Activated naive CD4-positive, alpha-beta T cell treated with anti-CD3 and anti-CD28 coated beads for 36 hours (primary cell): ENCODE measurements at regions not wholly inside any gene's neighbourhood (a gene's known extent, or its start where the extent isn't known, plus 50 kb on each side); places are given as distances from the start of the nearest gene placed in this dataset.

Experiments used
- CTCF ChIA-PET: fragments of 350-600 bp; sonication (Branson Sonifier 250); formaldehyde crosslinking; loops from one replicate; lab custom pipeline; 2021; ENCODE audit warnings: antibody characterized with exemption; lab: Charles Lee
- DNase-seq: peaks from one replicate; pipeline ENCODE4 v3.0.0-alpha.2; 2020
- H3K27ac Mint-ChIP-seq: one replicate; pipeline ENCODE4 v1.8.0; 2021; ENCODE audit warnings: mild to moderate bottlenecking, mixed read lengths
- H3K27me3 Mint-ChIP-seq: one replicate; pipeline ENCODE4 v1.8.0; 2021; ENCODE audit warnings: low read depth, mixed read lengths
- H3K36me3 Mint-ChIP-seq: one replicate; pipeline ENCODE4 v1.8.0; 2021; ENCODE audit warnings: low read depth, mixed read lengths
- H3K4me1 Mint-ChIP-seq: one replicate; pipeline ENCODE4 v1.8.0; 2021; ENCODE audit warnings: low read depth, mixed read lengths
- H3K4me3 Mint-ChIP-seq: one replicate; pipeline ENCODE4 v1.8.0; 2021; ENCODE audit warnings: mild to moderate bottlenecking, moderate library complexity, mixed read lengths
- H3K9me3 Mint-ChIP-seq: one replicate; pipeline ENCODE4 v1.8.0; 2021; ENCODE audit warnings: mixed read lengths
- intact Hi-C: fragments of 100-400 bp; cut with micrococcal nuclease; formaldehyde crosslinking; loops from one replicate; pipeline ENCODE4 v1.15.1; 2023

GRCh38 chr3:42037318-42037945 is 53.7 kb upstream of the TRAK1 start:
- H3K27ac Mint-ChIP-seq = no peak overlapping the region
- H3K9me3 Mint-ChIP-seq = no peaks in the 10 kb centered on the region
- intact Hi-C loops = no loop called here
- peaks cover 5% of the 10 kb centered on the region for H3K36me3 Mint-ChIP-seq
- DNase-seq = no peak
- H3K4me3 Mint-ChIP-seq = no peak overlapping the region
- H3K4me1 Mint-ChIP-seq = peaks cover 4% of the 10 kb centered on the region
- CTCF ChIA-PET = interaction anchor here (1.0 kb wide), 1 partner anchor 11 kb away, joined by 3 read pairs; no protein-coding TSS in a partner anchor
- H3K27me3 Mint-ChIP-seq = no peaks in the 10 kb centered on the region

- no peak overlapping the region for H3K4me3 Mint-ChIP-seq
- DNase-seq = no peak
- H3K9me3 Mint-ChIP-seq = no peaks in the 10 kb centered on the region
- H3K36me3 Mint-ChIP-seq = peaks cover 5% of the 10 kb centered on the region
- CTCF ChIA-PET = no interaction called here
- no peak overlapping the region for H3K27ac Mint-ChIP-seq
- intact Hi-C loops = no loop called here
- no peaks in the 10 kb centered on the region for H3K27me3 Mint-ChIP-seq
- H3K4me1 Mint-ChIP-seq = peaks cover 8% of the 10 kb centered on the region
Observed at GRCh38 chr3:42036483-42036823, 54.7 kb upstream of the TRAK1 start.

DNA sequence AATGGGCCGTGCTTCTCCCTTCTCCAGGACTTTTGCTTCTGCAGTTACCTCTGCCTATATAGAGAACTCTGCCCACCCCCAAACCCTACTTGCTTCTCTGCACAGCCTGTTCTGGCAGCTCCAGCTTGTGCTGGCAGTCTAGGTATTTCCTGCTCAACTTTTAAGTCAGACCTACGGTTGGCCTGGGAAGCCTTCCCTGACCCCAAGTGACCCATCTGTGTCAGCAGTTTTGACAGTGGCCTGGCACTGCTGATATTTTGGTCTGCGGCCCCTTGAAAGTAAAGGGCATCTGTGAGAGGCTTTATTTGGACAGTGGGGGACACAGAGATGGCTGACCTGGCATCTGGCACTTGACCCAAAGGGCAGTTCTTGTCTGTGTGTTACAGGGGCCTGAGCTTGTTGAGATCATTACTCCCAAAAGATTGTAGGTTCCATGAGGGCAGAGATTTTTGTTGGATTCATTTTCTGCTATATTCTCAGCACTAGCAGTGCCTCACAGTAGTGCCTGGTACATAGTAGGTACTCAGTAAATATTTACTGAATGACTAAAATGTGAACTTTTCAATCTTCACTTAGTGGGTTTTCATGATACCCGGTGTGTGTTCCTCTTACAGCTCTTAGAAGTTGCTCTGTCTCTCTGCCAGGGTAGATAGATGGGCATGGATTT is 55.2 kb upstream of the TRAK1 start:
- H3K9me3 Mint-ChIP-seq = no peaks in the 10 kb centered on the region
- no peak overlapping the region for H3K27ac Mint-ChIP-seq
- CTCF ChIA-PET = no interaction called here
- H3K4me3 Mint-ChIP-seq = no peak overlapping the region
- no peaks in the 10 kb centered on the region for H3K27me3 Mint-ChIP-seq
- intact Hi-C loops = no loop called here
- peaks cover 7% of the 10 kb centered on the region for H3K4me1 Mint-ChIP-seq
- DNase-seq = no peak
- peaks cover 5% of the 10 kb centered on the region for H3K36me3 Mint-ChIP-seq

GRCh38 chr3:42035007-42035406 is 56.1 kb upstream of the TRAK1 start:
- intact Hi-C loops = no loop called here
- Mint-ChIP-seq H3K36me3 (peaks cover 5% of the 10 kb centered on the region), H3K4me3 (no peak overlapping the region), H3K27ac (no peak overlapping the region), H3K27me3 (no peaks in the 10 kb centered on the region), H3K9me3 (no peaks in the 10 kb centered on the region), H3K4me1 (peaks cover 7% of the 10 kb centered on the region)
- CTCF ChIA-PET = no interaction called here
- DNase-seq = no peak

DNA sequence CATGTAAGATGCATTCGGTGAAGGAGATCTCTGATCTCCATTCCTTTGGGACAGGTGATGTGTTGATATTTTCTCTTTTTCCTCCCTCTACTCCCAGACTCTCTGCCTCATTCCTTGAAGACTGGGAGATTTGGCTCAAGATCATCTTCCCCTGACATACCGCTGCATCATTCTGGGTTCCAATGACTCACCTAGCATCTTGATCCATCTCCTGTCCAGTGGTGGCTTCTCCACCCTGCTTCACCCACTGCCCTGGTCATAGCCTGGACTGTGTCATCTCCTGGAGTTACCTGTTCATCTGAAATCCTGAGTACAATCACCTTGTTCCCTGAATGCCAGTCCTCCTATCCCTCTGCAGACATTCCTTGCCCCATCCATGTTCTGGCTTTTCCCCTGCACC is 57.4 kb upstream of the TRAK1 start:
- no peak overlapping the region for H3K4me3 Mint-ChIP-seq
- DNase-seq = no peak
- intact Hi-C loops = no loop called here
- H3K27me3 Mint-ChIP-seq = no peaks in the 10 kb centered on the region
- CTCF ChIA-PET = no interaction called here
- no peak overlapping the region for H3K27ac Mint-ChIP-seq
- peaks cover 5% of the 10 kb centered on the region for H3K36me3 Mint-ChIP-seq
- no peaks in the 10 kb centered on the region for H3K9me3 Mint-ChIP-seq
- H3K4me1 Mint-ChIP-seq = peaks cover 7% of the 10 kb centered on the region

GRCh38 chr3:42032693-42033349 is 58.3 kb upstream of the TRAK1 start:
- Mint-ChIP-seq H3K4me1 (peaks cover 11% of the 10 kb centered on the region), H3K4me3 (no peak overlapping the region), H3K9me3 (no peaks in the 10 kb centered on the region), H3K27ac (no peak overlapping the region), H3K36me3 (peaks cover 5% of the 10 kb centered on the region), H3K27me3 (no peaks in the 10 kb centered on the region)
- DNase-seq = no peak
- intact Hi-C loops = no loop called here
- CTCF ChIA-PET = no interaction called here

- no peaks in the 10 kb centered on the region for H3K27me3 Mint-ChIP-seq
- H3K4me3 Mint-ChIP-seq = no peak overlapping the region
- DNase-seq = no peak
- H3K9me3 Mint-ChIP-seq = no peaks in the 10 kb centered on the region
- H3K4me1 Mint-ChIP-seq = peaks cover 11% of the 10 kb centered on the region
- intact Hi-C loops = no loop called here
- H3K36me3 Mint-ChIP-seq = peaks cover 5% of the 10 kb centered on the region
- no peak overlapping the region for H3K27ac Mint-ChIP-seq
- CTCF ChIA-PET = no interaction called here
Observed at GRCh38 chr3:42031808-42032480, 59.2 kb upstream of the TRAK1 start.

DNA sequence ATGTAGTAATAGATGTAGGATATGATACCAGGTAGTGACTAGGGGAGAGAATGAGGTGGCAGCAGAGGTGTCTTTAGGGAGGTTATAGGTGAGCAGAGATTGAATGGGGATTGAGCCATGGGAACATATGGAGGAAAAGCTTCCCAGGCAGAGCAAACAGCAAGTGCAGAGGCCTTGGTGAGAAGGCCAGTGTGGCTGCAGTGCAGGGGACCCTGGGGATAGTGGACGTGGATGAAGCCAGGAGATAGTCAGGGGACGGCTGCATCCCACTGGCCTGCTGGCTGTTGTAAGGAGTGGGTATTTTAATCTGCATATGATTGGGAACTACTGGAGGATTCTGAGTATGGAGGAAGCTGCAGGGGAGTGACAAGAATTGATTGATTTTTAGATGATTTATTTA is 62.7 kb upstream of the TRAK1 start:
- H3K36me3 Mint-ChIP-seq = no peaks in the 10 kb centered on the region
- no peak for DNase-seq
- H3K9me3 Mint-ChIP-seq = no peaks in the 10 kb centered on the region
- H3K27me3 Mint-ChIP-seq = no peaks in the 10 kb centered on the region
- peaks cover 33% of the 10 kb centered on the region for H3K4me1 Mint-ChIP-seq
- no peak overlapping the region for H3K27ac Mint-ChIP-seq
- H3K4me3 Mint-ChIP-seq = no peak overlapping the region
- CTCF ChIA-PET = no interaction called here
- intact Hi-C loops = no loop called here

- H3K36me3 Mint-ChIP-seq = no peaks in the 10 kb centered on the region
- CTCF ChIA-PET = interaction anchor here (0.8 kb wide), 1 partner anchor 20 kb away, joined by 3 read pairs; no protein-coding TSS in a partner anchor
- no peaks in the 10 kb centered on the region for H3K27me3 Mint-ChIP-seq
- H3K4me1 Mint-ChIP-seq = peaks cover 39% of the 10 kb centered on the region
- intact Hi-C loops = no loop called here
- no peaks in the 10 kb centered on the region for H3K9me3 Mint-ChIP-seq
- no peak overlapping the region for H3K27ac Mint-ChIP-seq
- DNase-seq = no peak
- H3K4me3 Mint-ChIP-seq = no peak overlapping the region
Observed at GRCh38 chr3:42027571-42027970, 63.6 kb upstream of the TRAK1 start.

DNA sequence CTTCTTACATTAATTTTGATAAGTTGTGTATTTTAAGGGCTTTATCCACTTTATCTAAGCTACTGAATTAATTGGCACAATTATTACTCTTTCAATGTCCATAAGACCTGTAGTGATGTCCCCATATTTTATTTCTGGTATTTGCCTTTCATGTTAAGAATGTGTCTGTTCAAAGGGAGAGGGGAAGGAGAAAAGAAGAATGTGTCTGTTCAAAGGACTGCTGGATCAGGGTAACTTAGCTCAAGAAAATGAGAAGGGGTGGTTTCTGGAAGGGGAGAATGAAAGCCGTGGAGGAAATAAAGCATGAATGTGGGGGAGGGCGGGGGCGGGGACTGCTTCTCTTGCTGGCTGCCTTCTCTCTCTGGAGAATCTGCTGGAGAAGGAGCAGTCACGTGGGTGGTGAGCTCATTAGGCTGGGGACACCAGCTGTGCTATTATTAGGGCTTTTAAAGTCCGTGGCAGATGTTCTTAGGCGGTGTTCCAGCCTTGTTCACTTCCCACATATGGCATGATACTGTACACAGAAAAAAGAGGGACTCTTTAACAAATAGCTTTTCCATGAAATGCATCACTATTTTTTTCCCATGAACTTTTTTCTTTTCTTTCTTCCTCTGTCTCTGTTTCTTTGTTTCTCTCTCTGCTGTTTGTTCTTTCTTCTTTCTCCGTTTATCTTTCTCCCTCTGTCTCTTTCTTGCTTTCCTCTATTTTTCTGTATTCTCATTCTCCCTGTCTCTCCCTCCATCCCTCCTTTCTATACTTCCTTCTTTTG is 63.7 kb upstream of the ULK4 start:
- H3K4me3 Mint-ChIP-seq = peak overlapping the region; percentile 14
- H3K4me1 Mint-ChIP-seq = peaks cover 51% of the 10 kb centered on the region
- no peak overlapping the region for H3K27ac Mint-ChIP-seq

DNA sequence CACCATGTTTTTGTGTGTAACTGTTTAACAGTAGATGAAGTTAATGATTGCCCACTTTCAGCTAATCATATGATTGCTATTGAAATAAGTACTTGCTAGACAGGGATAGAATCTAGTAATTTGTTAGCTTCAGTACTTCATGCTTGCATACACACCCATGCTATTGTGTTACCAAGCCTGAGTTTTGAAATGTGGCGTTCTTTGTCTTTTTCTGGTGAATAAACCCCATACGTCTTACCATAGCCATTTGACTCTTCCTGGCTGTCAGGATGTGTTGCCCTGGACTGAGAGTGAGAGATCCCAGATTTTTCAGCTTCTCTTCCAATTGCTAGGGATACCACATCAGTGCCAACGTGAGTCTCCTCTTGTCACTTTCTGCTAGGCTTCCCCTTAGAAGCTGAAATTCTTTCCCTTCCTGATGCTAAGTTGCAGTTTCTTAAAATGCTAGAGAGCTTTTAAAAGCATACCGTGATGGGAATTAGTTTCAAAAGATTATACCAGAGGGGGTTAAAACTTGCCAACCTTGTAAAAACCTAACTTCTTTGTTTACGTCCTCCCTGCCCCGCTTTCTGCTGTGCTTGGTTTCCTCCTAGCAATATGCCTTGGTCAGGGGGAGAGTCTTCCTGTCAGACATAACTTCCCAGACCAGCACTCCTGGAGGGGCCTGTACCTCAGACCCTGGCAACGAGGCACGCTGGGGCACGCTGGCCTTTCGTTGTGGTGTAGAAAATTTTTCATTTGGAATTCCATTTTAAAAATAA is 62.9 kb upstream of the ULK4 start:
- Mint-ChIP-seq H3K27ac (no peak overlapping the region), H3K27me3 (no peaks in the 10 kb centered on the region)
- CTCF ChIA-PET = no interaction called here

More for the DNA sequence above, 63.7 kb upstream of the ULK4 start:
- DNase-seq = peak; percentile 27
- intact Hi-C loops = no loop called here
- Mint-ChIP-seq H3K27me3 (no peaks in the 10 kb centered on the region), H3K9me3 (no peaks in the 10 kb centered on the region), H3K36me3 (no peaks in the 10 kb centered on the region)
- CTCF ChIA-PET = interaction anchor here (1.1 to 1.5 kb wide), 2 partner anchors 13 to 74 kb away, joined by 3 to 4 read pairs; no protein-coding TSS in a partner anchor

More for the DNA sequence above, 62.9 kb upstream of the ULK4 start:
- peaks cover 59% of the 10 kb centered on the region for H3K4me1 Mint-ChIP-seq
- no peaks in the 10 kb centered on the region for H3K36me3 Mint-ChIP-seq
- H3K9me3 Mint-ChIP-seq = no peaks in the 10 kb centered on the region
- no peak for DNase-seq
- intact Hi-C loops = no loop called here
- H3K4me3 Mint-ChIP-seq = no peak overlapping the region
